AG09309 (cell line): ENCODE measurements at regions not wholly inside any gene's neighbourhood (a gene's known extent, or its start where the extent isn't known, plus 50 kb on each side); places are given as distances from the start of the nearest gene placed in this dataset.

Experiments used
- DNase-seq: peaks from one replicate; pipeline ENCODE4 v3.0.0-alpha.2; 2010; ENCODE audit warnings: low read depth
- H3K4me3 ChIP-seq: 2 replicates; pipeline ENCODE4 v1.5.1; 2011; ENCODE audit warnings: mild to moderate bottlenecking, low read depth, low read length, moderate library complexity; ENCODE audit not compliant: control insufficient read depth
- CTCF ChIP-seq: IDR thresholded peaks from 2 replicates; pipeline ENCODE4 v1.5.1; 2011; ENCODE audit warnings: mild to moderate bottlenecking, low read depth, low read length, inconsistent platforms; ENCODE audit not compliant: insufficient read depth, control insufficient read depth; ENCODE audit errors: missing control alignments

DNA sequence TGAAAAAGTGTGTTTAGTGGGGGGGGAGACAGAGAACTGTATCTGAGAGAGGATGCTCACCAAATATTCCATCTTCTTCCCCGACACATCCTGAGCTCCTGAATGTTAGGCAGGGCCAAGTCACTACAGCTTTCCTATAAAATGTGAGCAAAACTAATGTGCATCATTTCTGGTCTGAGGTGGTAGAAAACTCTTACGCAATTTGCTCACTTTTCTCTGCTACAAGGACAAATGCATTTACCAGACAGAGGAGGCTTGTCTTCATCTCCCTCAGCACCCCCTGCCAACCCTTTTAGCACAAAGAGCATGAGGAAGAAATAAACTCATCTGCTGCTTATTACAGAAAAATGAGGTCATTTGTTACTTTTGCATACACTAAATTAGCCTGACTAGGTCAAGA is 554.0 kb downstream of the RNF144A start:
- no peak for TF ChIP-seq CTCF
- no peak overlapping the region for H3K4me3 ChIP-seq
- no peak for DNase-seq

GRCh38 chr2:7472465-7472864 is 555.3 kb downstream of the RNF144A start:
- TF ChIP-seq CTCF: no peak
- DNase-seq: no peak
- H3K4me3 ChIP-seq: no peak overlapping the region

GRCh38 chr2:7473135-7473771 is 556.0 kb downstream of the RNF144A start:
- no peak overlapping the region for H3K4me3 ChIP-seq
- no peak for TF ChIP-seq CTCF
- no peak for DNase-seq

GRCh38 chr2:7476371-7476770 is 559.2 kb downstream of the RNF144A start:
- no peak for TF ChIP-seq CTCF
- DNase-seq: no peak
- no peak overlapping the region for H3K4me3 ChIP-seq

DNA sequence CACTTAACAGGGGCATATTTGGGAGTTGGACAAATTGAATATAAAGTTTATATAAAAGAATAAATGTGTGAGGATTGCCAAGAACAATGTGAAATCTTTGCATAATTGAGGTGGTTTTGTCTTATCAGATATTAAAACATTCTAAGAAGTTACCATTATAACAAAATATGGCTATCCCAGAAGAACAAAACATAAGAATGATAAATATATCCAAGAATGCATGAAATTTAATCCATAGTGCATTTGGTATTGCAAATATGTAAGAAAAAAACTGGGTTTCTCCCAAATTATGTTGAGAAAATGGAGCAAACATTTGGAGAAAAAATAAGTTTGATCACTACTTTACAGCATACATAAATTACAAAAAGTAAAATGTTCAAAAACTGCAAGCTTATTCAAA is 562.4 kb downstream of the RNF144A start:
- TF ChIP-seq CTCF: no peak
- no peak for DNase-seq
- no peak overlapping the region for H3K4me3 ChIP-seq

DNA sequence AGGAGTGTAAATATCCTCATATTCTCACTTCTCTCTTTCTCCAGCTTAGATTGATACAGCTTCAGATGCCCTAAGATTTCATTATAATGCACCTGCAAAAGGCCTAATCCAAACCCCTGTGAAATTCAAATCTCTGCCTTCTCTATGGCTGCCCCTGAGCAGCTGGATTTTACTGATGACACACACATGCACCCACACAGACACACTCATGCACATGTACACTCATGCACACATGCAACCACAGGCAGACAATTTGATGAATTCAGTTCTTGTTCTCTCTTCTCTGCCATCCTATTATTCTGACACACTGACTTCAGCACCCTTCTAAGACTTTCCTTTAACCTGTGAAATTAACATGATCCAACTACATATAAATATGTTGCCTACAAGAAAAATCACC is 563.2 kb downstream of the RNF144A start:
- TF ChIP-seq CTCF: no peak
- no peak overlapping the region for H3K4me3 ChIP-seq
- DNase-seq: no peak

DNA sequence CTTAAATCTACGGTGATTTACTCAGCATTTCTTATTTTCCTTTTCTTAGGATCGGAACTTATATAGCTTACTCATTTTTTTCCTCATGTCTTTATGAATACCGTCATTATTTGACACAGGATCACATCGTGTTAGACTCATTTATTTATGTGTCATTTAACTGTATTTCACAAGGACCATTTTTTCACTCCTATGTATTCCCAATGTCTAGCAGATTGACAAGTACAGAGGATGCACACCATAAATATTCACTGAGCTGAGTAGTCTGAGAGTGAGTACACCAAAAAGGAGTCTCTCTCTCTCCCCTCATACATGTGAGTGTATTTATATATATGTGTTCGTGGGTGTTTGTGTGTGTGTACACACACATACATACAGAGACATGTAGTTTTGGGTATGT is 573.5 kb downstream of the RNF144A start:
- no peak overlapping the region for H3K4me3 ChIP-seq
- no peak for DNase-seq
- no peak for TF ChIP-seq CTCF
